ENCODE measurements at regions not wholly inside any gene's neighbourhood (a gene's known extent, or its start where the extent isn't known, plus 50 kb on each side); places are given as distances from the start of the nearest gene placed in this dataset.
"Not testable (repeated sequence)": the region's sequence is repeated elsewhere in the genome, so short reads cannot be mapped to it uniquely, and the experiment has no call there.

DNA sequence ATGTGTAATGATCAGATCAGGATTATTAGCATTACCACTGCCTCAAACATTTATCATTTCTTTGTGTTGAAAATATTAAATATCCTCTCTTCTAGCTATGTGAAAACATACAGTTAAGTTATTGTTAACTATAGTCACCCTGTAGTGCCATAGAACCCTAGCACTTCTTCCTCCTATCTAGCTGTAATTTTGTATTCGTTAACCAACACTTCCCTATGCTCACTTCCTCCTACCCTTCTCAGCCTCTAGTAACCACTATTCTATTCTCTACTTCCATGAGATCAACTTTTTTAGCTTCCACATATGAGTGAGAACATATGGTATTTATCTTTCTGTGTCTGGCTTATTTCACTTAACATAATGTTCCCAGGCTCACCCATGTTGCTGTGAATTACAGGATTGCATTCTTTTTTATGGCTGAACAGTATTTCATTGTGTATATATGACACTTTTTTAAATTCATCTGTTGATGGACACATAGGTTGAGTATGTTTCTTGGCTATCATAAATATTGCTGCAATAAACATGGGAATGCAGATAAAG is 132.7 kb upstream of the RHOBTB1 start:
- DNase-seq = no peak

DNA sequence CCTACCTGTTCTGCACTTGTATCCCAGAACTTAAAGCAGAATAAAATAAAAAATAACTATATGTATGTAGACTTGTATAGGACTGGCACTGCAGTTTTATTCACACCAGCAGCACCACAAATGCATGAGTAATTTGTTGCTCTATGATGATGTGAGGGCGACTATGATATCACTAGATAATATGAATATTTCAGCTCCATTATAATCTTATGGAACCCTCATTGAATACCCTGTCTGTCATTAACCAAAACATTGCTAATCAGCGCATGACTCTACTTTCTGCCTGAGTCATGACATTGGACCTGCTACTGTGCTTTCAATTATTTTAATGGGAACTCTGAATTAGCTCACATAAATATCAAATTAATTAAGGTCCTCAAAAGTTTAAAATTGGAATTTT is 129.4 kb upstream of the RHOBTB1 start:
- no peak for DNase-seq

DNA sequence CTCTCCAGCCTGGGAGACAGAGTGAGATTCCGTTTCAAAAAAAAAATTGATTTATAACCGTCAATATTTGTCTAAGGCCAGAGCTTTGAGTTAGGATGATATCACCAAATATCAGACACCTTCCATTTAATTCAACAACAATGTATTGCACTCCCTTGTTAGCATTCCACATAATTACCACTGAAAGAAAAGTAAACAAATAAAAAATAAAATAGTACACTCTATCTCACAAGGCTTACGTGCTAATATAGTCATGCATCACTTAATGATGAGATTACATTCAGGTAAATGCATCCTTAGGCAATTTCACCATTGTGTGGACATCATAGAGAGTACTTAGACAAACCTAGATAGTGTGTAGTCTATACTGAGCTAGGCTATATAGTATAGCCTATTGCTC is 127.6 kb upstream of the RHOBTB1 start:
- DNase-seq = peak; percentile 50

DNA sequence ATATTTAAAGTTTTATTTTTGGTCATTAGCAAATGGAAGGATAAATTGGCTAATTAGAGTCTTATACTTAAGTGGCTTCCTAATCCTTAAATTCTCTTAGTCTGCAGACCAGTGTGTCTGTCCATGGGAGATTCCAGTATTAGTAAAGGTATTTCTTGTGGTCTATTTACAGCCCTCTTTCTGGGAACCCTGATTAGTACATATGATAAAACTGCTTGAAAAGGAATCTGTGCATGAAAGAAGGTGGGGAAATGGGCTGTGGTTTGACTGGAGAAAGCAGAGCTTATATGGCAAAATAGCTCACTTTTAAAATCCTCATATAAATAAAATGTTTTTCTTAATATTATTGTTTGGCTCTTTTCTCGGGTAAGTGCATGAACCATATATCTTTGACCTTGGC is 124.5 kb upstream of the RHOBTB1 start:
- DNase-seq = no peak

DNA sequence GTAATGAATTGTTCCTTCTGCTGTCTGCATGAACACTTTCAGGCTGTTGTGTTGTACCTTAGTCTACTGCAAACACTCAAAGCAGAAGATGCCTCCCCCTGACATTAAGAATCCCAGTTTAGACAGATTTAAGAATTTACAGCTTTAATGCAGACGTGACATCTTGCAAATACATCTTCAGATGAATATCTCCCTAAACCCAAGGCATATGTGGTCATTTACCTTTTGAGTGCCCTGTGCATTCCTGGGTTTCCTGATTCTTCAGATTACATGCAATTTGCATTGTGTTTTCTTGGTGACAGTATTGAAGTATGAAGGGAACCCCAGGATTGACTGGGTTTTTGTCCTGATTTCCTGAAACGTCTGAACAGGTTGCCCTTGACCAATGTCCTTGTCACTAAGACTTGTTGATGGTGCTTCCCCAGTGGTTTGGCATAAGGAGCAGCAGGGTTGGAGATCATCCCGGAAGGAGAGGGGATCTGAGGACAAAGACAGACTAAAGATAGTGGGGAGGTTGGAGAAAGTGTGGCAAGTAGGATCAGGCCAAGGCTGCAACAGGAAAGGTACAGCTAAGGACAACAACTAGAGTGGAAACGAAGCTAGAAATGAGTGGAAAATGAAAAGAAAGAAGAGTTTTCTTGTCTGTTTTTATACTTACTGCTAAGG is 123.8 kb upstream of the RHOBTB1 start:
- no peak for DNase-seq

DNA sequence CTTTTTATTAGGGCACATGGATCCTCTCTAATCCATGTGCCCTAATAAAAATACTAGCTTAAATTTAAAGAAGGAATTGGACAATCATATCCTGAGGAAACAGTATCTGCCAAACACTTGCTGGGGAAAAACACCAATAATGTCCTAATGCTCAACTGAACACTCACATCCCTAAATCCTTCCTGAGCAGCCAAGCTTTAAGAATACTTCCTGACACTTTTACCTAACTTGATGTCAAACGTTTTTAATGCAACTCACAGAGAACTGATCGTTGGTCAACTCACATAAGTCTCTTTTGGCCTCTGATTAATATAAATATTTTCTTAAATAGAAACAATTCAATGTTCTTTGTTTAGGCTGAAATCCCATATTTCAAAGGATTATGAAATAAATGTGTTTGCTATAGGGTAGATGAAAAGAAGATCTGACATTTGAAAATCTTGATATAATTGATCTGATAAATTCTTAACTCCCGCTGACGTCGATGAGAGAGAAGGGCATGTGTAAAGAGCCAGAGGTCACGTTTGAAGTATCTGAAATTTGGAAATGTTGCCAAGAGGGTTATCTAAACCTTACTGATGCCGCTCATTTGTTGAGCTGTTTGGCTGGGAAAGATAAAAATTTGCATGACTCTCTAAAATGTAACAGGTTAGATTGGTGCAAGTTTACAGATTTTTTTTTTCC is 122.8 kb upstream of the RHOBTB1 start:
- DNase-seq = no peak

DNA sequence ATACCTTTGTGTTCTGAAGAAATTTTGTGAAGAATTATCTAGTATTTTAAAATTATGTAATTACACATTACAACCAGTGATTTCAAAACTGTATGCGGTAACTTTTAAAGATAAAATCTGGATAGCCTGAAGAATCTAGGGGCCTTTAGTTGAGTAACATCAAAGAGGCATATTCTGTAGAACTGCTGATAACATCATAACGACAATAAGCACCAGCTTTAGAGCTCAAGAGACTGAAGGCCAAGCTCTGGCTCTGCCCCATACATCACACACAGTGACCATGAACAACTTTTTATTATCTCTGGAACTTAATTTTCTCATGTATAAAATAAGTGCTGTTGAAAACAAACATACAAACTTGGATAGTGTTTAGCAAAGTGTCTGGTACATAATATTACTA is 121.1 kb upstream of the RHOBTB1 start:
- no peak for DNase-seq

DNA sequence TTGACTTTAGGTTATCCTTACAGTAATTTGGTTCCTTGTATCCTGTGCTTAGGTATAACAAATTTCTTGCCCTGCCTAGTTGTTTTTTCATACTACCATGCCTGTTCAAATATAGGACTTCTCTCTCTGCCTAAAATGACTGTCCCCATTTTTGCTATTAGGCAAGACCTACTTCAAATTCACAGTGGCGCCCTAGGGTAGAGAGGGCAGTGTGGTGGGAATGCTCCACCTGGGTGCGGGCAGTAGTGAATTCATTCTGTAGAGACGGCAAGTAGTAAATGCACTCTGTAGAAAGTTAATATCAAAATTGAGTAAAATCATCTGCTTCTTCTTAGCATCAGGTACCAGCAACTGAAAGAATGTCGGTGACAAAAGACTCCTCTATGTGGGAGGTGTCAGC is 120.4 kb upstream of the RHOBTB1 start:
- DNase-seq = no peak

DNA sequence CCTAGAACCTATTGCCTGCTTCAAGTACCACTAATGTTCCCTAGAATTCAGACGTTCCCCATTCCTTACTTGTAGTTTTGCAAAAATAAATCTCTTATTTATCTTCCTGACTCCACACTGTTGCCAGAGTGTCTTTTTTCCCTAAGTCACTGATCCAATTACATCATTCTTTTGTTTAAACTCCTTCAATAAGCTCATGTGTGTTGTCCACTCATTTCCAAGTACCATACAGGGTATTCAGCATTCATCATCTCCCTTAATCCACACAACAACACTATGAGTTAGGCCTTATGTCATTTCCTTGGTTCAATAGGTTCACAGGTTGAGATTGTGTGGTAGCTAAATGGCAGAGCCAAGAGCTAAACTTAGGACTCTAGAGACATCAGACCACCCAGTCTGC is 119.9 kb upstream of the RHOBTB1 start:
- no peak for DNase-seq

DNA sequence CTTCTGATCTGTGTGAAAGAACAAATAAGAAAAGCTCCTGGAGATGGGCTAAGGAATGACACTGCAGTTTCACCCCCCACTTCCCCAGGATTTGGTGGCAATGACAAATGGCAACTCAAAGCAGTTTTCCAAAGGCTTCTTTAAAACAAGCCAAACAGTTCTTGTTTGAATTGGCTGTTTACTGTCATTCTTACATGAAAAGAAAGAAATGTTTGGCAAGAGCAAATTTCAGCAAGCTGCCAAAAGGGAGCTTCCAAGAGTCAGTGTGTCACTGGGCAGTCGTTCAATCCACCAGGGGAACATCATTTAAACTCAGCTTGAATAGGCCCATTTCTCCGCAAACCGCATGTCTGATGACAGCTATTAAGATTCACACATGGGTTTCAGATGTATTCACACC is 119.0 kb upstream of the RHOBTB1 start:
- DNase-seq = no peak

DNA sequence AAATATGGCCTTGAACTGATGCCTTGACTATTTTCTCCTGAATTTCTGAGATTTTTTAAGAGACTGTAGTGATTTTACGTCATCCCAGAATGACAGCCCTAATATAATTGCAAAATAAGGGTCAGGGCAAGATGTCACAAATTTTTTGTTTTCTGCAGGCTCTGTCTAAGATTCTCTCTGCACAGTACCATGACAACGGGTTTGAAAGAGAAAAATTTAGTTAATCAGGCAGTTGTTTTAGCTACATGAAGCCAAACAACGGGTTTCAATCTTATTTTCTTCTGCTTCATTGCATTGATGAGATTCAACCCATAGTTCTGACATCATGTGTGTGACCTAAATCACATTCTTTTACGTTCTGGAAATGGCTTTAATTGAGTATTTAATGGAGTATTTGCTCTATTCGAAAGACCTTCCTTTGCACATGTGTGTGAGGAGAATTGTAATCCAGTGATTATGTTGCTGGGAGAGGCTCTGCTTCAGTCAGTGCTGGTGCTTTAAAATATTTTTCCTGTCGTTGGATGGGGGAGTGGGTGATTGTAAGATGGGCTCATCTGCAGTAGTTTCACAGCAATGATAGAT is 118.0 kb upstream of the RHOBTB1 start:
- no peak for DNase-seq

DNA sequence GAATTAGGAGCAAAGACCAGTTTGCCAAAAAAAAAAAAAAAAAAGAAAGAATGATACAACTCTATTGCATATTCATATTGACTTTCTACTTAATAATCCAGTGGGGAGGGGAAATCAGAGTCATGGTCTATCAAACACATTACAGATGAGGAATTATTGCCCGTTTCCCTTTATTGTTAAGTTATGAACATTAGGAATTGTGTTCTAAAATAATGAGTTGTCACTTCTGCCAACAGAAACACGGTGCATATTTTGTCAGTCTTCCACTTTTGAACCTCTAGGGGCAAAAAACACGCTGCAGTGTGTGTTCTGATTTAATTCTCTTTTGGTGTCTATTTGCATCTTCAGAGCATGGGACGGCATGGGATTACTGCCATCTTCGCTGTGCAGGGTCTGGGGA is 115.7 kb upstream of the RHOBTB1 start:
- DNase-seq = no peak

DNA sequence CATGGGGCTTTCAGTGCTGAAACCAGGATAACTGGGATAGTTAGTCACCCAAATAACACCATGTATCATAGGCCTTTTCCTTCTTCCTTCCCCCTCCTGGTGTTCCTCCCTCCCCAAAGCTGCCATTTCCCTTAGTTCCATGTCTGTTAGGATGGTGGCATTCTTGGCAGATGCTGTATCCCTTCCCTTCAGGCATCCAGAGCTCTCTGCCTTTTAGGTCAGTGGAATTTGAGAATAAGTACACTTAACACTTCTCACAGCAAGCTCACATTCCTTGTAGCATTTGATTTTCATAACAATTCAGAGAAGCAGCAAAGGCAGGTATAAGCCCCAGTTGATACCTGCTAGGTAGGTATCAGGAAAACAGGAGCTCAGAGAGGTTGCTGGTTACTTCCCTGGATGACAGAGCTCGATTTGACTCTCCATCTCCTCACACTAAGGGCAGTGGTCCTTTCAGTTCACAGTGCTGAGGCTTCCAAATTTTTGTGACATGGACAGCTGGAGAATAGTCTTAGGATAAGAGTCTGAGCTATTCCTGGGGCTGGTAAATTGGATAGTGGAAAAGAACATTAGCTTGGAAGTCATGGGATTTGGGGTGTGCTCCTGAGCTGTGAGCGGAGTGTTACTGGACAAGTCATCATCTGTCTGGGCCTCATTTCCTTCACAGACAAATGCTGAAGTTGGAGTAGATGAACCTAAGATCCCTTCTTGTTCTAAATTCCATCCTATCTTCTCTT is 108.7 kb upstream of the RHOBTB1 start:
- DNase-seq = no peak

DNA sequence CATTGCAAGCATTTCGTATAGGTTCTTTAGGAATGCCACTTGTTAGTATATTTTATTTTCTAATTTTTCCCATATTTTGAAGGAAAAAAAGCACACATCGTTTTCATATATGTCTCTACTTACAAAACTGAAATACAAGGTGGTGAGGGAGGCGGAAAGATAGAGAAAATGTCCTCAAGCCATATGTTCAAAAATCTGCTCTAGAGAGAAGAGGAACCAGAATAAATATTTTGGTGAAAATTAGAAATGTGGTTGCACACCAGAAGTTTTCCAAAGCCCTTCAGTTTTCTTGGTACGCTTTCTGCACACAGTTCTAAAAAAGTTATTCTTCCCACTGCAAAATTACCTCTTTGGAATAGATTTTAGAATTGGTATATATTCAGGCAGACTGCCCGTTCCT is 107.4 kb upstream of the RHOBTB1 start:
- no peak for DNase-seq

DNA sequence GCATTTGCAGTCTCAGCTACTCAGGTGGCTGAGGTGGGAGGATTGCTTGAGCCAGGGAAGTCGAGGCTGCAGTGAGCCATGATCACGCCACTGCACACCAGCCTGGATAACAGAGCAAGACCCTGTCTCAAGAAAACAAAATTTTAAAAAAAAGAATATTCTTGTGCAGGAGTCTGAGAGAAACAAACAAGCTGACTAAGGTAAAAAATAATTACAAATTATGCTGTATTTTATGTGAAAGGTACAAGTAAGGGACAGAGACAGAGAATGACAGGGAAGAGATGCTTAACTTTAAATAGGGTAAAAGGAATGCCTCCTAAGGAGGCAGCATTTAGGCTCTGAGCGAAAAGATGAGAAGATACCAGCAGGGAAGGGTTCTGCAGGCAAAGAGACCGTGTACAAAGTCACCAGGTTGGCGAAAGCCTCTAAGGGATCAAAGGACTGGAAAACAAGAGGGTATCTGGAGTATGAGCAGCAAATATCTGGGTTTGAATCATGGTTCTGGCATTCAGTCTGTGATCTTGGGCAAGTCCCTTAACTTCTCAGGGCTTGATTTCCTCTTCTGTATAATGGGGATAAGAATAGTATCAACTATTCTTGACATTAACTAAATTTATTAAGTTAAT is 106.2 kb upstream of the RHOBTB1 start:
- DNase-seq = no peak

DNA sequence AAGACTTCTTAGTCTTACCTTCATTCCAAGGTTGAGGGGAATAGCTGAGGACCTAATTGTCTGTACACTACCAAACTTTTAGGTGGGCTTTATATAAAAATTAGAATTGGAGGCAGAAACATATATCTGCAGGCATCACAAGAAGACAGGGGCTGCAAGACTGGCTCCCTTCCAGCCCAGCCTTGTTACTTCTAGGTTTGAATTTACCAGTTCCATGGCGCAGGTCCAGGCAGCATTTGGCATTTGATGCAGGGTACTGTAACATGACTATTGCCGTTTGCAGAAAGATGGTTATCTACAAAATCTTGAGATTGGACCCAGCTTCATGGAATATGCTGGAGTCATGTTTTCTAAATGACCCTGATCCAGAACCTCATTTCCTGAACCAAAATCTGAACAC is 105.4 kb upstream of the RHOBTB1 start:
- DNase-seq = no peak

DNA sequence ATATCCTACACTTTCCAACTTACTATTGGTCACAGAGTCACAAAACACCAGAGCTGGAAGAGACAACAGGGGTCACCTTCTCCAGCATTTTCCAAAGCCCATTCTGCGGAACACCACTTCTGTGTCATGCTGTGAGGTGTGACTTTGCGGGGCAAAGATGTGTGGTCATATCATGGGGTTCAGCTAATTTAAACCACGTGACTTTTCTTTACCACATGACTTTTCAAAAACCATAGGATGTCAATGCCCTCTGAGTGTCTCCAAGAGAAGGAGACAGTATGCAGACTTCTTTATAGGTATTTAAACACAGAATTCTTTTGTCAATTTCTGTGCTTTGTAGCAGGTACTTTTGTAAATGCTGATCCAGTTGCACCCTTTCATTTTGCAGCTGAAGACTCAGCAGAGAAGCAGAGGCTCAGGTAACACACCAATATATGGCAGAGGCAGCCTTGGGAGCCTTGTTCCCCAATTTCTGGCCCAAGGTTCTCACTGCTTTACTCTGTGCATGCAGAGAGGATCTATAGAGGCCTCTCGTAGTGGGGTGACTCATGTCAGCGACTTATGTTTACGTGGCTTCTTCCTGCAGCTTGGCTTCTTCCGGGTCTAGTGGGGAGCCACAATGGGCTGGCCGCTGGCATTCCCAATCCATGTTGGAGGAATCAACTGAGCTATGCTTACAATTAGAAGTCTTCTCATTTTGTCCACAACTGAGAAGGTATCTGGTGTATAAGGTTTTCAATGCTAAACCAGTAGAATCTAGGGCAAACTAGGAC is 104.0 kb upstream of the RHOBTB1 start:
- no peak for DNase-seq

DNA sequence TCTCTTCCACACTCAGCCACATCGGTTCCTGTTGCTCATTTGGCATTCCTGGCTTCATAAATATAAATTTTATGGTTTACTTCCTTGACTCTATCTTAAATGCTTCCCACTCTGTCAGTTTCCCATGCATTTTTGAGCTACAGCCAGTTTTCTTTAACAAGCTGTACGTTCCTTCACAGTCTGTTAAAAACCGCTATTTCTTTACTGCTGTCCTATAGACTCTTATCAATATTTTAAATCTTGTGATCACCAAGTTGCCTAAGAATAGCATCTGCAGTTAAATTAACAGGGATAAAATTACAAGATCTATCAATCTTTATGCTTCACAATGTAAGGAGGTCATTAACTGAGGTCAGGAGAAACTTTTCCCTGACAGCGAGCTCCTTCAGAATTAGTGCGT is 103.1 kb upstream of the RHOBTB1 start:
- DNase-seq = no peak

DNA sequence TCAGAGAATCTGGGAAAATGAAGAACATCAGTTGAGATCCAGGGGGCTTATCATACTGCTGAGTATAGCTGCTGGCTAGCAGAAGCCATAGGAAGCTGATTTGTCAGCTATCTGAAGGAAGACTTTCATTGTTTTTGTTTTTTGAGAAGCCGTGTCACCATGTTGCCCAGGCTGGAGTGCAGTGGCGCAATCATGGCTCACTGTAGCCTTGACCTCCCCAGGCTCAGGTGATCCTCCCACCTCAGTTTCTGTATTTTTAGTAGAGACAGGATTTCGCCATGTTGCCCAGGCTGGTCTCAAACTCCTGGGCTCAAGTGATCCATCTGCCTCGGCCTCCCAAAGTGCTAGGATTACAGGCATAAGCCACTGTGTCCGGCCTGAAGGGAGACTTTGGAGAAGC is 101.5 kb upstream of the RHOBTB1 start:
- DNase-seq = not testable (repeated sequence)

DNA sequence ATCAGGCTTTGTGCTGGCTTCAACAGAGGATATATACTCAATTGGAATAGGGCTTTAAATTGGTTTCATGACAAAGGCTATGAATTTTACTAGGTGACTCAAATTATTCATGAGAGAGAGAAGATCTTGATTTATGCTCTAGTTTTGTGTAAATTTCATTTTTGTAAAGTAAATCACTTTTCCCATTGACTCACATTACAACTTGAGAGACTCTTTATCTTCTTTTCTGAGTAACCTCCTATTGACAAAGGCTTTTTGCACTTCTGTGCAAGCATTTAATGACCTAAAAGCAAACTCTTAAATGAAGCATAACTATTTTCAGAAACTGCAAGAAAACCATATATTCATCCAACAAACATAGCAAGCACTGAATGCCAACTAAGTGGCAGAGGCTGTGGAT is 98.5 kb upstream of the RHOBTB1 start:
- DNase-seq = no peak

DNA sequence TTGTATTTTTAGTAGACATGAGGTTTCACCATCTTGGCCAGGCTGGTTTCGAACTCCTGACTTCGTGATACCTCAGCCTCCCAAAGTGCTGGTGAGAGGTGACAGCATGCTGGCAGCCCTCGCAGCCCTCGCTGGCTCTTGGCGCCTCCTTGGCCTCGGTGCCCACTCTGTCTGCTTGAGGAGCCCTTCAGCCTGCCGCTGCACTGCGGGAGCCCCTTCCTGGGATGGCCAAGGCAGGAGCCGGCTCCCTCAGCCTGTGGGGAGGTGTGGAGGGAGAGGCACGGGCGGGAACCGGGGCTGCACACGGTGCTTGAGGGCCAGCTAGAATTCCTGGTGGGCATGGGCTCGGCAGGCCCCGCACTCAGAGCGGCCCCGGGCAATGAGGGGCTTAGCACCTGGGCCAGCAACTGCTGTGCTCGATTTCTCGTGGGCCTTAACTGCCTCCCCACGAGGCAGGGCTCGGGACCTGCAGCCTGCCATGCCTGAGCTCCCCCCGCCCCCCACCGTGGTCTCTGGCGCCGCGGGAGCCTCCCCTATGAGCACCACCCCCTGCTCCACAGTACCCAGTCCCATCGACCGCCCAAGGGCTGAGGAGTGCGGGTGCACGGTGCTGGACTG is 96.5 kb upstream of the RHOBTB1 start:
- no peak for DNase-seq

DNA sequence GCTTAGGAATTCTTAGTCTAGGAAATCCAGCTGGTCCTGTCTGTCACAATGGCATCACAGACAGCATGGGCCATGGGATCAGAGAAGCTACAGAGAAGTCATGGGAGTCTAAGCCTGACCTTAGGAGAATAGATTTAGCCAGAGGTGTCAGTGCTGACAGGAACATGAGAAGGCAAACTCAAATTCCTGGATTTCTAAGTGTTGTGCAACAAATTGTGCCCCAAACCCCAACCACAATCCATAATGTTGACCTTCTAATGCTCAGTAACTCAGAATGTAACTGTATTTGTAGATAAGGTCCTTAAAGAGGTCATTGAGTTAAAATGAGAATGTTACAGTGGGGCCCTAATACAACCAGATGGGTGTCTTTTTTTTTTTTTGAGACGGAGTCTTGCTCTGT is 95.9 kb upstream of the RHOBTB1 start:
- no peak for DNase-seq

Data from NCI-H1436 (cell line).